Upper lobe of left lung (tissue), 6 donors: ENCODE measurements at regions not wholly inside any gene's neighbourhood (a gene's known extent, or its start where the extent isn't known, plus 50 kb on each side); places are given as distances from the start of the nearest gene placed in this dataset.

ENCODE experiments used
- ATAC-seq, 2 donors: fragments of 200-7000 bp; cut with Tn5 transposase; one replicate each; pipeline ENCODE4 v1.9.1; 2022; ENCODE audit warnings: mild to moderate bottlenecking in 2 of 2, moderate library complexity in 2 of 2; ENCODE audit not compliant: low FRiP score in 2 of 2
- DNase-seq, 2 donors: peaks; one replicate each; pipeline ENCODE4 v3.0.0-alpha.2; 2019 to 2020
- H3K27ac ChIP-seq, 4 donors: fragments of 200-600 bp; sonication (generic); one replicate each; pipeline ENCODE4 v1.5.1; 2016 to 2019
- H3K27me3 ChIP-seq, 4 donors: fragments of 200-600 bp; sonication (generic); one replicate each; pipeline ENCODE4 v1.5.1; 2017 to 2019
- H3K36me3 ChIP-seq, 4 donors: fragments of 200-600 bp; sonication (generic); one replicate each; pipeline ENCODE4 v1.5.1; 2016 to 2019
- H3K4me1 ChIP-seq, 4 donors: fragments of 200-600 bp; sonication (generic); one replicate each; pipeline ENCODE4 v1.5.1; 2018 to 2019
- H3K4me3 ChIP-seq, 4 donors: fragments of 200-600 bp; sonication (generic); one replicate each; pipeline ENCODE4 v1.5.1; 2017 to 2019; ENCODE audit warnings: mild to moderate bottlenecking in 2 of 4, moderate library complexity in 1 of 4
- H3K9me3 ChIP-seq, 4 donors: fragments of 200-600 bp; sonication (generic); one replicate each; pipeline ENCODE4 v1.5.1; 2018 to 2019
- CTCF ChIP-seq, 6 experiments: fragments of 450-650 bp in 4 of 6; fragments of 200-600 bp in 2 of 6; sonication (generic) in 2 of 6; IDR thresholded peaks; one replicate each; pipeline ENCODE4 v1.5.1; 2016 to 2019; ENCODE audit warnings: antibody characterized with exemption in 6 of 6
- EP300 ChIP-seq, 4 donors: sonication (generic); formaldehyde crosslinking; IDR thresholded peaks; one replicate each; pipeline ENCODE4 v1.5.1; 2017; ENCODE audit warnings: antibody characterized with exemption in 4 of 4, control low read depth in 2 of 4
- POLR2A ChIP-seq, 4 donors: fragments of 450-650 bp; IDR thresholded peaks; one replicate each; pipeline ENCODE4 v1.5.1; 2016 to 2017; ENCODE audit warnings: antibody characterized with exemption in 4 of 4, mild to moderate bottlenecking in 2 of 4
- POLR2AphosphoS5 ChIP-seq, 2 donors: sonication (generic); formaldehyde crosslinking; IDR thresholded peaks; one replicate each; pipeline ENCODE4 v1.5.1; 2017; ENCODE audit warnings: antibody characterized with exemption in 2 of 2
- WGBS, 2 donors: methylation state at CpG; one replicate each; pipeline ENCODE4 v1.1.5; 2017 to 2018; 5-methylcytosine and 5-hydroxymethylcytosine counted together
- donor health status: DM: no; HTN: no; CAD: no; lungs with moderate emphysema.
- donor health status: DM: no; HTN: yes; CAD: no; lungs with severe emphysema.

DNA sequence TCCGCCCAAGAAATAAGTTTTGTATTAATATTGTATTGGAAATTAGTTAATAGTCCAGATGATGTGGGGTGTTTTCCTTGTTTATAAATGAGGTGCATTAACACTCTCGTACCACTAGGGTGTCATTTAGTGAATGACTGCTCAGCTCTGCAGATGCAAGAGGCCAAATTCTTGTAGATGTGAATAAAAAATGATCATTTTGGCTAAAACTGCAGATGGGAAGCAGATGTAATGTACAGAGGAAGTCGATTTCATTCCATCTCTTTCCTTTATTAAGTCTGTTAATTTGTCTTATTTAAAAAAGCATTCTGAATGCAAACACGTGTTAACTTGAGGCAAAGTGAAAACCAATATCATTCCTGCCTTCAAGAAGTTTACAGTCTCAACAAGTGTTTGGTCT lies 108.1 kb downstream of the DHX15 start:
- Histone ChIP-seq H3K4me1 (peaks cover 17 to 24% (median 19%) of the 10 kb centered on the region in 4 donors), H3K9me3 (no peaks in the 10 kb centered on the region), H3K4me3 (no peak overlapping the region), H3K27me3 (peaks cover 0 to 18% (median 11%) of the 10 kb centered on the region in 4 donors), H3K27ac (no peak overlapping the region), H3K36me3 (no peaks in the 10 kb centered on the region)
- WGBS, 2 donors, result 57 to 60% methylated on average over 4 of the region's 4 CpGs
- no peak for TF ChIP-seq EP300 (IDR thresholded peaks at IDR 0.05)
- TF ChIP-seq POLR2AphosphoS5 (IDR thresholded peaks at IDR 0.05), result no peak
- TF ChIP-seq CTCF (IDR thresholded peaks at IDR 0.05), result peak in 4 of 6 experiments; percentile 20 to 66 (median 36)
- ATAC-seq (no peak), DNase-seq (no peak)

- 80 to 86% methylated on average over 3 of the region's 3 CpGs for WGBS, 2 donors
- no peak for DNase-seq
These were observed 108.6 kb downstream of the DHX15 start for GRCh38 chr4:24475756-24476155.

DNA sequence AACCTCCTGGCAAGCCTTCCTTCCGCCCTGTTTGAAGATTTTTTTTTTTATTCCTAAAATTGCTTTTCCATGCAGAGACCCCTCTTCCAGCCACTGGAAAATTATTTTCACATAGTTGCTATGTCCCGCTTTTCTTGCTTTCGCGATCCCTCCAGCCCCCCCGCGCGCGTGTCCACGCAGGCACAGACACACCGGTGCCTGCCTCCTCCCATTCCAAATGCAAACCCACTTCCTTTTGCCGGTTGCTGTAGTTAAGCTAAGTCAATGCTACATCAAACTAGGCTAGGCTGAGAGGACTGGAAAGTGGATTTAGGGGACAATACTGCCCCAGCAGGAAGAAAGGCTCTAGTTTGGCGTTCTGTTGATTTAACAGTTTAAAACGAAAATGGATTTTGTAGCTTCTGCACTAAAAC lies 111.0 kb downstream of the DHX15 start:
- no peak for ATAC-seq
- H3K27me3 ChIP-seq, result peaks cover 0 to 32% (median 16%) of the 10 kb centered on the region in 4 donors
- H3K9me3 ChIP-seq, result no peaks in the 10 kb centered on the region
- DNase-seq, result peak in 1 of 2 donors; percentile 83
- no peaks in the 10 kb centered on the region for H3K36me3 ChIP-seq
- peaks cover 33 to 46% (median 35%) of the 10 kb centered on the region in 4 donors for H3K4me1 ChIP-seq
- TF ChIP-seq POLR2A (IDR thresholded peaks at IDR 0.05) (no peak), CTCF (IDR thresholded peaks at IDR 0.05) (peak in 1 of 6 experiments; percentile 0), EP300 (IDR thresholded peaks at IDR 0.05) (no peak)
- 1 to 2% methylated on average over 13 of the region's 13 CpGs for WGBS, 2 donors
- H3K27ac ChIP-seq, result peak overlapping the region in 2 of 4 donors; percentile 21 to 49
- peak overlapping the region in 3 of 4 donors; percentile 52 to 76 (median 64) for H3K4me3 ChIP-seq

More at GRCh38 chr4:24475756-24476155, 108.6 kb downstream of the DHX15 start:
- no peak for TF ChIP-seq POLR2AphosphoS5 (IDR thresholded peaks at IDR 0.05)
- Histone ChIP-seq H3K27ac (no peak overlapping the region), H3K27me3 (peaks cover 0 to 22% (median 13%) of the 10 kb centered on the region in 4 donors), H3K4me1 (peaks cover 22 to 29% (median 23%) of the 10 kb centered on the region in 4 donors), H3K4me3 (no peak overlapping the region), H3K36me3 (no peaks in the 10 kb centered on the region), H3K9me3 (no peaks in the 10 kb centered on the region)
- no peak for ATAC-seq

DNA sequence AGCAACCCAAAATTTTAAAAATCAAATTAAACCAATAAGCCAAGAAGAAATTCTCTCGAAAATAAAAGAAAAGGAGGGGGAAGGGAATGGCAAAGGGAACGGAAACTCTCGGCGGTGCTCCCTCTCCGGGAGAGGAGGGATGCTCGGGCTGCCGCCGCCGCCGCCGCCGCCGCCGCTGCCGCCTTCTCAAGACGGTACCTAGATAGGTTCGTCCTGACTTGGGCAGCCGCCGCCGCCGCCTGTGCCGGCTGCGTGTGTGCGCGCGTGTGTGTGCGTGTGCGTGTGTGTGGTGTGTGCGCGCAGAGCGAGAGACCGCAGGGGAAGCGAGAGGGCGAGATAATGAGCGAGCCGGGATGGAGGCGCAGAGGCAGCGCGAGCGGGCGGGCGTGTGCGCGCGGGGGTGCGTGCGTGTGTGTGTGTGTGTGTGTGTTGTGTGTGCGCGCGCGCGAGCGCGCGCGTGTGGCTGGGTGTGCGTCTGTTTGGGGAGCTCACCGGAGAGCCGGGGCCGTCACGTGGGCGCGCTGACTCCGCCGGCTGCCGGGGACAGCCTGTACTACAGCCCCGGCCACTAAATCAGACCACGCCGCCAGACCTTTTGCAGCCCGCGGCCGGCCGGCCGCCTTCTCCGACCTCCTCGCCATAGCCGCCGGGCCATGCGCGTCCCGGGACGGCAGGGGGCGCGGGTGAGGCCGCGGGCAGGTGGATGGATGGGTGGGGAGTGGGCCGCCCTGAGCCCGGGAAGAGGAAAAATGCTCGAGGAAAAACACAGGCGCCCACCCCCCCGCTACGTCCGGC lies 111.6 kb downstream of the DHX15 start:
- Histone ChIP-seq H3K27me3 (peaks cover 0 to 32% (median 16%) of the 10 kb centered on the region in 4 donors), H3K4me3 (peak overlapping the region; percentile 3 to 76 (median 58)), H3K27ac (peak overlapping the region in 2 of 4 donors; percentile 21 to 49), H3K36me3 (no peaks in the 10 kb centered on the region), H3K4me1 (peaks cover 33 to 46% (median 35%) of the 10 kb centered on the region in 4 donors), H3K9me3 (no peaks in the 10 kb centered on the region)
- TF ChIP-seq POLR2AphosphoS5 (IDR thresholded peaks at IDR 0.05), result no peak
- peak in 1 of 4 donors; percentile 30 for TF ChIP-seq POLR2A (IDR thresholded peaks at IDR 0.05)
- TF ChIP-seq CTCF (IDR thresholded peaks at IDR 0.05), result peak; percentile 64 to 87 (median 68)
- TF ChIP-seq EP300 (IDR thresholded peaks at IDR 0.05), result no peak
- peak; percentile 75 to 95 for DNase-seq
- ATAC-seq, result peak; percentile 89 to 90
- 1% methylated on average over 31 to 70 of the region's 93 CpGs for WGBS, 2 donors

- Histone ChIP-seq H3K27me3 (peaks cover 0 to 32% (median 16%) of the 10 kb centered on the region in 4 donors), H3K4me1 (peaks cover 33 to 46% (median 35%) of the 10 kb centered on the region in 4 donors), H3K9me3 (no peaks in the 10 kb centered on the region), H3K36me3 (no peaks in the 10 kb centered on the region), H3K4me3 (peak overlapping the region; percentile 3 to 76 (median 58)), H3K27ac (peak overlapping the region in 1 of 4 donors; percentile 49)
- DNase-seq, result peak in 1 of 2 donors; percentile 85
- no peak for ATAC-seq
- 2% methylated on average over 18 to 21 of the region's 21 CpGs for WGBS, 2 donors
- TF ChIP-seq POLR2AphosphoS5 (IDR thresholded peaks at IDR 0.05), result no peak
- no peak for TF ChIP-seq EP300 (IDR thresholded peaks at IDR 0.05)
- no peak for TF ChIP-seq POLR2A (IDR thresholded peaks at IDR 0.05)
- TF ChIP-seq CTCF (IDR thresholded peaks at IDR 0.05), result no peak
These were observed 112.2 kb downstream of the DHX15 start for GRCh38 chr4:24472161-24472510.
